ENCODE measurements at regions not wholly inside any gene's neighbourhood (a gene's known extent, or its start where the extent isn't known, plus 50 kb on each side); places are given as distances from the start of the nearest gene placed in this dataset.

- H3K36me3 Mint-ChIP-seq = no peaks in the 10 kb centered on the region
- CTCF ChIA-PET = no interaction called here
- no peak for ATAC-seq
- peaks cover 9% of the 10 kb centered on the region for H3K9me3 Mint-ChIP-seq (ENCODE audit: low read depth)
- H3K27me3 Mint-ChIP-seq = no peaks in the 10 kb centered on the region
- DNase-seq = no peak
- no peak overlapping the region for H3K27ac Mint-ChIP-seq
- no peaks in the 10 kb centered on the region for H3K4me1 Mint-ChIP-seq
- no peak overlapping the region for H3K4me3 Mint-ChIP-seq
Measured at GRCh38 chr4:65954416-65954815, 284.1 kb upstream of the EPHA5 start.

DNA sequence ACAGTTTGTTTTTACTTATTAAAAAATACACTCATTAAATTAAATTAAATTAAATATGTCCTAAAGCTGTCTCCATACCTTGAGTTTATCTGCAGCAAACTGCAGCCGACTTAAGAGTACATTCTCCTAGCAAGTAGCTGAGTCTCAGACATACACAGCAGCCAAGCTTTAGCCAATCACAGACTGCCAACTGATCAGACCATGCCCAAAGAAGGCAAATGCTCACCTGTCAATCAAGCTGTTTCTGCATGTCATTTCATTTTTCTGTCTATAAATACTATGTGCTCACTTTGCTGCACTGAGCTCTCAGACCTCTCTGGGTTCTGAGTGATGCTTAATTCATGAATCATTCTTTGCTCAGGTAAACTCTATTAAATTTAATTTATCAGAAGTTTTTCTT, 280.9 kb upstream of the EPHA5 start:
- H3K4me3 Mint-ChIP-seq = no peak overlapping the region
- no peak for ATAC-seq
- H3K27ac Mint-ChIP-seq = no peak overlapping the region
- H3K36me3 Mint-ChIP-seq = no peaks in the 10 kb centered on the region
- no peaks in the 10 kb centered on the region for H3K4me1 Mint-ChIP-seq
- CTCF ChIA-PET = no interaction called here
- no peak for DNase-seq
- peaks cover 9% of the 10 kb centered on the region for H3K9me3 Mint-ChIP-seq (ENCODE audit: low read depth)
- H3K27me3 Mint-ChIP-seq = no peaks in the 10 kb centered on the region

DNA sequence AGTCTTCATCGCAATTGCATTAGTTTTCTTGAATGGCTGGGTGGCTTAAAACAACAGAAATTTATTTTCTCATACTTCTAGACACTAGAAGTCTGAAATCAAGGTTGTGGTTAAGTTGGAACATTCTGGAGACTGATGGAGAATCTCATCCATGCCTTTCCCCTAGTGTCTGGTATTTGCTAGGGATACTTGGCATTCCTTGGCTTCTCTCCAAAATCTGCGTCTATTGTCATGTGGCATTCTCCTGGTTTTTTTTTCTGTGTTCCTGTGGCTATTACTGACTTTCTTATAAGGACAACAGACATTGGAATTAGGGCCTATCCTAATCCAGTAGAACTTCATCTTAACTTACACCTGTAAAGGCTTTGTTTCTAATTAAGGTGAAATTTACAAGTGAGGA, 272.8 kb upstream of the EPHA5 start:
- ATAC-seq (no peak), DNase-seq (no peak)
- Mint-ChIP-seq H3K4me3 (no peak overlapping the region), H3K9me3 (ENCODE audit: low read depth) (no peaks in the 10 kb centered on the region), H3K36me3 (no peaks in the 10 kb centered on the region), H3K27me3 (no peaks in the 10 kb centered on the region), H3K27ac (no peak overlapping the region), H3K4me1 (no peaks in the 10 kb centered on the region)
- CTCF ChIA-PET = no interaction called here

GRCh38 chr4:65924843-65925242, 254.6 kb upstream of the EPHA5 start:
- CTCF ChIA-PET = no interaction called here
- H3K4me1 Mint-ChIP-seq = no peaks in the 10 kb centered on the region
- peaks cover 4% of the 10 kb centered on the region for H3K9me3 Mint-ChIP-seq (ENCODE audit: low read depth)
- ATAC-seq (no peak), DNase-seq (no peak)
- no peaks in the 10 kb centered on the region for H3K27me3 Mint-ChIP-seq
- no peak overlapping the region for H3K27ac Mint-ChIP-seq
- H3K36me3 Mint-ChIP-seq = peaks cover 1% of the 10 kb centered on the region
- no peak overlapping the region for H3K4me3 Mint-ChIP-seq

GRCh38 chr4:65923616-65924015, 253.3 kb upstream of the EPHA5 start:
- CTCF ChIA-PET = no interaction called here
- no peak overlapping the region for H3K27ac Mint-ChIP-seq
- no peak for ATAC-seq

DNA sequence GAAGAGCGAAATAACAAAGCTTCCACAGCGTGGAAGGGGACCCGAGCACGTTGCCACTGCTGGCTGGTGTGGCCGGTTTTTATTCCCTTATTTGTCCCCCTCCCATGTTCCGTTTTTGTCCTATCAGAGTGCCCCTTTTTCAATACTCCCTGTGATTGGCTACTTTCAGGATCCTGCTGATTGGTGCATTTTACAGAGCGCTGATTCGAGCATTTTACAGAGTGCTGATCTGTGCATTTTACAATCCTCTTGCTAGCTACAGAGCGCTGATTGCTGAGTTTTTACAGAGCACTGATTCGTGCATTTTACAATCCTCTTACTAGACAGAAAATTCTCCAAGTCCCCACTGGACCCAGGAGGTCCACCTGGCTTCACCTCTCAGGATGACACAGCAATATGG, 250.9 kb upstream of the EPHA5 start:
- CTCF ChIA-PET = no interaction called here
- Mint-ChIP-seq H3K4me1 (no peaks in the 10 kb centered on the region), H3K9me3 (ENCODE audit: low read depth) (peaks cover 6% of the 10 kb centered on the region), H3K36me3 (peaks cover 1% of the 10 kb centered on the region), H3K27me3 (no peaks in the 10 kb centered on the region), H3K4me3 (no peak overlapping the region), H3K27ac (no peak overlapping the region)
- ATAC-seq = no peak
- DNase-seq = no peak

More at GRCh38 chr4:65923616-65924015, 253.3 kb upstream of the EPHA5 start:
- Mint-ChIP-seq H3K4me3 (no peak overlapping the region), H3K4me1 (no peaks in the 10 kb centered on the region), H3K36me3 (peaks cover 1% of the 10 kb centered on the region), H3K9me3 (ENCODE audit: low read depth) (peaks cover 5% of the 10 kb centered on the region), H3K27me3 (no peaks in the 10 kb centered on the region)
- DNase-seq = no peak

DNA sequence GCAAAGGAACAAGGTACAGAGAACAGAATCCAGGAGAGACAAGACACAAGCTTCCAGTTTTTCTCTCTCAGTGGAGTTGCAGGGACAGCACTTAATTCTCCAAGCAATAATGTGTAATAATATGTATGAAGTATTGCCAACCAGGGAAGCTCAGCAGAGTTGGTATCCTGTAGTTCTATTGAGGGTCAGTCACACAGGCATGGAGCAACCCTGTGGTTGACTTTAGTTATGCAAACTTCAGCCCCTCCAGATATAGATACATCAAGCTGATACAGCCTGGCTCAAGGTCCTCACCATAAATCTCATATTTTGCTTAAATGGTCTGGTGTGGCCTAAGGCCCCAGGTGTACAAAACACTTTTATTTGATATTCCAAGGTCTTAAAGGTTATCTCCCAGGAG, 248.6 kb upstream of the EPHA5 start:
- ATAC-seq = no peak
- Mint-ChIP-seq H3K27ac (no peak overlapping the region), H3K9me3 (ENCODE audit: low read depth) (peaks cover 6% of the 10 kb centered on the region), H3K4me1 (no peaks in the 10 kb centered on the region), H3K27me3 (no peaks in the 10 kb centered on the region), H3K36me3 (peaks cover 1% of the 10 kb centered on the region), H3K4me3 (no peak overlapping the region)
- CTCF ChIA-PET = no interaction called here
- no peak for DNase-seq

DNA sequence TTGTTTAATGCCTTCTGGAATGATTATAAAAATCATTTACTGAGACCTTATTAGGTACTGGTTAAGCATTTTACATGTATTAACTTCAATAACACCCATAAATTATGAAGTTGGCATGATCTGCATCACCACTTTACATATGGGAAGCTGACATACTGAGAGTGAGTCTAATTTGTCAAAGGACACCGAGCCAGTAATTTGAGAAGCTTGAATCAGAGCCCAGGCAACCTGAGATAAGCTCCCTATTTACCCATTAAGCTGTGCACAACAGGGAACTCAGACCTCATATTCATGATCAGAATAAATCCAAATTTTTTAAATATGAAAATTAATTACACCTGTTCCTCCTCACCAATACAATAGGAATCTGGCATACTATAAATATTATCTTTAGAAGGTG, 247.9 kb upstream of the EPHA5 start:
- H3K36me3 Mint-ChIP-seq = peaks cover 1% of the 10 kb centered on the region
- H3K27me3 Mint-ChIP-seq = no peaks in the 10 kb centered on the region
- no peaks in the 10 kb centered on the region for H3K4me1 Mint-ChIP-seq
- DNase-seq (no peak), ATAC-seq (no peak)
- peaks cover 6% of the 10 kb centered on the region for H3K9me3 Mint-ChIP-seq (ENCODE audit: low read depth)
- CTCF ChIA-PET = no interaction called here
- H3K4me3 Mint-ChIP-seq = no peak overlapping the region
- H3K27ac Mint-ChIP-seq = no peak overlapping the region

DNA sequence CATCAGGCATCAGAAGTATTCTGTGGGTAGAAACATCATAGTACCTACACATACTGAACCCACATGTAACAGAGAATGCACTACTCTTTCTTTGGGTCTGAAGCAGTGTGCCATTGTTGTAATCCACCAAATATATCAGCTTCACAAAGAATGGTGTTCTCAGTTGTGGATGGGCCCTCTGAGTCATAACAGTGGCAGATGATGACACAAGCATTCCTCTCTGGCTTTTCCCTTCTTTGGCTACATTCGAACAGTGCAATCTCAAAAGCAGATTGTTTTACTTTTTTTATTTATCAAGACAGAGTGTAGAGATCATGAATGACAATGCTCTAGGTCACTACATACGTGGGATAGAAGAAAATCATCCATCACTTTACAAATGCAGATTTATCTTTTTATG, 247.2 kb upstream of the EPHA5 start:
- ATAC-seq (no peak), DNase-seq (no peak)
- Mint-ChIP-seq H3K9me3 (ENCODE audit: low read depth) (peaks cover 7% of the 10 kb centered on the region), H3K4me3 (no peak overlapping the region), H3K27ac (no peak overlapping the region), H3K27me3 (no peaks in the 10 kb centered on the region), H3K36me3 (peaks cover 1% of the 10 kb centered on the region), H3K4me1 (no peaks in the 10 kb centered on the region)
- CTCF ChIA-PET = no interaction called here

DNA sequence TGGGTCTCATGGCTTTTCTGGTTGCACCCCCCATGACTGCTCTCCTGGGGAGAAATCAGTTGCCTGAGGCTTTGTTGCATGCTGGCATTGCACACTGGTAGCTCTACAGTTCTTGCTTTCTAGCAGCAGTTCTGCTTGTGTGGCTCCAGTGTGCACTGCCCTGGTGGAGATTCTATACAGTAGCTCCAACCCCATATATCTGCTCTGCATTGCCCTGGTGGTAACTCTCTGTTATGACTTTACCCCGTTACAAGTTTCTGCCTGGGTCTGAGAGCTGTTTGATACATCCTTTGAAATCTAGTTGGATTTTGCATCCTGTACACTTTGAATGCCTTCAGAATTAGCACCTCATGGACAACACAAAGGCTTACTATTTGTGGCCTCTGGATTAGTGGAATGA, 241.4 kb upstream of the EPHA5 start:
- H3K9me3 Mint-ChIP-seq (ENCODE audit: low read depth) = peaks cover 2% of the 10 kb centered on the region
- CTCF ChIA-PET = no interaction called here
- DNase-seq = no peak
- no peak overlapping the region for H3K27ac Mint-ChIP-seq
- no peak for ATAC-seq
- no peaks in the 10 kb centered on the region for H3K27me3 Mint-ChIP-seq
- H3K4me1 Mint-ChIP-seq = no peaks in the 10 kb centered on the region
- no peak overlapping the region for H3K4me3 Mint-ChIP-seq
- no peaks in the 10 kb centered on the region for H3K36me3 Mint-ChIP-seq

DNA sequence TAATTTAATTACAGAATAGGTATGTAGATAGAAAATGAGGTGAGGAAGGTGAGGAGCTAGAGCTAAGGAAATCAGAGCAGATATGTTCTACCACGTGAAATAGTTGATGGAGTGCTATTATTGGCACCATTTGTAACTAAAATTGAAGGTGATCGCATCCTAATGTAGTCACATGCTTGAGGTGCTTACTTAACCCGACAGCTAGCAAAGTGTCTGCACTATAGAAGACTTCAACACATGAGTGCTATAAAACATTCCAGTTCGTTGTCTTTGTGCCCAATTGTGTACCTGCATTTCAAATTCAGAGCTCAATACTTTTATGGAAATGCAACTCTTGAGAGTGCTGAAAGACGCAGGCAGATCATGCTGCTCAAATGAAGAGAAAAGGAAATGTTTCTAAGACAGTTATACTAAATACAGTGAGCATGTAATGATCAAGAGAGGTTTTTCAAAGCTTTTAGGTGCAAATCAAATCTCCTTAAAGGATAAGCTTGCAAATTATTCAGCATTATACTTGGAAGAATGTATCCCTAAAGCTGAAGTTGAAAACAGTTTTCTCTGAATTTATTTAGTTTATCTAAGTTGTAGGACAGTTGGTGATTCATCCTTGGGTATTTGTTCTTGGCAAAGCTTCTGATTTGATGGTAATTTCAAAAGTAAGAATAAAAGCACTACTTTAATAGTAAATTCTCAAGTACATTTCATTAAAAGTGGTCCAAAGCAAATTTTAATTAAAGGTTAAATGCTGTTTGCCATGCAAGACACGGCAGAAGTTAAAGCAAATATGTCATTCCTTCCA, 223.9 kb upstream of the EPHA5 start:
- Mint-ChIP-seq H3K27ac (no peak overlapping the region), H3K27me3 (no peaks in the 10 kb centered on the region), H3K9me3 (ENCODE audit: low read depth) (peaks cover 7% of the 10 kb centered on the region), H3K36me3 (no peaks in the 10 kb centered on the region), H3K4me3 (no peak overlapping the region), H3K4me1 (no peaks in the 10 kb centered on the region)
- CTCF ChIA-PET = no interaction called here
- DNase-seq (no peak), ATAC-seq (no peak)

DNA sequence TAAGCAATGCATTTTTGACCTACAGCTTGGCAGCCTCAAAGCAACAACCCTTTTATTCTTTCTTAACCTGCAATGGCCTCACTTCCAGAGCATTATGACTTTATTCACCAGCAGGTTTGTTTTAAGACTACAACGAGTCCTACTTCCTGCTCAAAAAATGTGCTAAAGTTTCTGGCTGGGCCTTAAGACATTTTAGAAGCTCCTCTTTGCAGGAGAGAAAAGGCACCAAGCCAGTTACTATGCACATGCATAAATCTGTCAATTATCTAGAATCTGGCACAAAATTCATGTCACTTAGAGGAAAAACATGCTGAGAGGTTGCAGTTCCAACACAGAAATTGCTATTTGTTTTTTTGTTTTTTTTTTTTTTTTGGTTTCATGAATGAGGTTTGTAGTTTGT, 223.0 kb upstream of the EPHA5 start:
- Mint-ChIP-seq H3K4me1 (no peaks in the 10 kb centered on the region), H3K9me3 (ENCODE audit: low read depth) (peaks cover 2% of the 10 kb centered on the region), H3K27me3 (no peaks in the 10 kb centered on the region), H3K4me3 (no peak overlapping the region), H3K36me3 (no peaks in the 10 kb centered on the region), H3K27ac (no peak overlapping the region)
- CTCF ChIA-PET = no interaction called here
- DNase-seq (no peak), ATAC-seq (no peak)

DNA sequence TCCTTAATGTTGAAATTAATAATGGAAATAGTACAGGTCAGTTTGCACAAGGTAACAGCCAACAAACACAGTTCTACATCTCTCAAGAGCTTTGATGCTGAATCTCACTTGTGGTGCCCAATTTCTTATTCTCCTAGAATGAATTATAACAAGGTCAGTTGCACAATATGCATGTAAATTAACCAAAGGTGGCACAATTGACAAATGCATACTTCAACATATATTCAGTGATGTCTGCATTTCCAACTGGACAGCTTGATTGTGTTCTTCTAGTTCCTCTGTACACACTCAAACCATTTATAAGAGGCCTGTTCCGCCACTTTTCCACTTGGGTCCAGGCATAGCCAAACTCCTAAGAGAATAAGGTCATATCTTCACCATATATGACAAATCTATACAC, 210.3 kb upstream of the EPHA5 start:
- no peaks in the 10 kb centered on the region for H3K27me3 Mint-ChIP-seq
- H3K9me3 Mint-ChIP-seq (ENCODE audit: low read depth) = no peaks in the 10 kb centered on the region
- CTCF ChIA-PET = no interaction called here
- H3K4me1 Mint-ChIP-seq = no peaks in the 10 kb centered on the region
- ATAC-seq (no peak), DNase-seq (no peak)
- H3K36me3 Mint-ChIP-seq = no peaks in the 10 kb centered on the region
- no peak overlapping the region for H3K4me3 Mint-ChIP-seq
- no peak overlapping the region for H3K27ac Mint-ChIP-seq

GRCh38 chr4:65868096-65868824, 198.0 kb upstream of the EPHA5 start:
- no peaks in the 10 kb centered on the region for H3K4me1 Mint-ChIP-seq
- no peaks in the 10 kb centered on the region for H3K27me3 Mint-ChIP-seq
- no peak overlapping the region for H3K27ac Mint-ChIP-seq
- H3K9me3 Mint-ChIP-seq (ENCODE audit: low read depth) = peaks cover 3% of the 10 kb centered on the region
- H3K4me3 Mint-ChIP-seq = no peak overlapping the region
- no peak for ATAC-seq
- DNase-seq = no peak
- CTCF ChIA-PET = no interaction called here
- no peaks in the 10 kb centered on the region for H3K36me3 Mint-ChIP-seq

All from activated CD8-positive, alpha-beta memory T cell treated with anti-CD3 and anti-CD28 coated beads, Interleukin-2, amount 10 ng/mL, durations not matched to agents 7 days and 5 days (primary cell).